ENCODE measurements at regions not wholly inside any gene's neighbourhood (a gene's known extent, or its start where the extent isn't known, plus 50 kb on each side); places are given as distances from the start of the nearest gene placed in this dataset.

DNA sequence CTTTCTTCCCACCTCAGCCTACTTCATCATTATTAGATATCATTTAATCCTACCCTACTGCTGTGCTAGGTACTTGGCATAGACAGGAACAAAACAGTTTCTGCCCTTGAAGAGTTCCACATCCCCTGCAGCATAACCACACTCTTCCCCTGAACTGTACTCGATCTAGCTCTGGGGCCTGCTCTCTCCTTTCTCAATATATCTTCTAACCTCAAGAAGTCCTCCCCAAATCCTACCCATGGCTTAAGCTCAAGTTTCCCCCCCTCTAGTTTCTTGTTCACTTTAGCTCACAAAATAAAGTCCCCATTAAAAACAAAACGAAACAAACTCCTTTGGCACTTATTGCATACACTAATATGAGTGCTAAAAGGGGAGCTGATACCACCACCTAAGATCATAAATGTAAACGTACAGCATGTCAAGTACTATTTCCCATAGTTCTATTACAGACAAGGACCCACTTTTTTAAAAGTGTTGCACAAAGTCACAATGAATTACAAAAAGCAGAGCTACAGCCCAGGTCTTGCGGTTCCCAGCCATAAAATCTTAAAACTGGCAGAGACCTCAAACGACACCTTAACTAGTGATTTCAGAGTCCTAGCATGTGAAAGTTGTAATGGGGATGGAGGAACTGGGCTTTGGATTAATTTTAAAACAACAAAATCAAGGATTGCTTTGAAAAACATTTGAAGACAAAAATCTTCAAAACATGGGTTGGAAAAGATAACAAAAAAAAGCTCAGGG, 80.7 kb downstream of the PTPDC1 start:
- peak overlapping the region; percentile 48 for H3K4me3 ChIP-seq (ENCODE audit: insufficient read depth, low read length, poor library complexity, severe bottlenecking)
- TF ChIP-seq EZH2phosphoT487 (conservative IDR thresholded peaks at IDR 0.05; ENCODE audit: low read length) (no peak), CTCF (IDR thresholded peaks at IDR 0.05; ENCODE audit: insufficient read depth, low read length, poor library complexity, severe bottlenecking) (no peak)
- H3K4me2 ChIP-seq (ENCODE audit: low read depth, low read length, poor library complexity, severe bottlenecking): peak overlapping the region; percentile 76
- H3K9me2 ChIP-seq (replicated peaks; ENCODE audit: insufficient read depth, low read length): no peaks in the 10 kb centered on the region
- no peaks in the 10 kb centered on the region for H3K27me3 ChIP-seq (ENCODE audit: low read length)
- H3K9ac ChIP-seq (ENCODE audit: low read length): peak overlapping the region; percentile 57
- H3K36me3 ChIP-seq (ENCODE audit: low read length): peaks cover 9% of the 10 kb centered on the region
- peaks cover 15% of the 10 kb centered on the region; the same call in 1 of the 2 replicates for H3F3A ChIP-seq (ENCODE audit: insufficient read depth)
- H3K27ac ChIP-seq (ENCODE audit: low read depth, low read length): no peak overlapping the region
- H3K79me2 ChIP-seq (ENCODE audit: insufficient read depth, low read length): peaks cover 32% of the 10 kb centered on the region
- no peaks in the 10 kb centered on the region for H3K9me3 ChIP-seq (ENCODE audit: insufficient read depth, low read length)
- H4K20me1 ChIP-seq (ENCODE audit: low read depth, low read length): peaks cover 29% of the 10 kb centered on the region
- peak overlapping the region; percentile 64 for H2AFZ ChIP-seq (ENCODE audit: low read depth, low read length, severe bottlenecking)

GRCh38 chr9:94165592-94166235, 81.5 kb downstream of the PTPDC1 start:
- Histone ChIP-seq H3K4me2 (ENCODE audit: low read depth, low read length, poor library complexity, severe bottlenecking) (peak overlapping the region; percentile 76), H3K27ac (ENCODE audit: low read depth, low read length) (peak overlapping the region; percentile 94), H3K9ac (ENCODE audit: low read length) (peak overlapping the region; percentile 98), H3K27me3 (ENCODE audit: low read length) (no peaks in the 10 kb centered on the region), H3K4me3 (ENCODE audit: insufficient read depth, low read length, poor library complexity, severe bottlenecking) (peak overlapping the region; percentile 87), H3F3A (ENCODE audit: insufficient read depth) (peaks cover 16% of the 10 kb centered on the region; the same call in 1 of the 2 replicates), H3K9me2 (replicated peaks; ENCODE audit: insufficient read depth, low read length) (no peaks in the 10 kb centered on the region), H3K9me3 (ENCODE audit: insufficient read depth, low read length) (no peaks in the 10 kb centered on the region), H3K79me2 (ENCODE audit: insufficient read depth, low read length) (peaks cover 39% of the 10 kb centered on the region), H3K36me3 (ENCODE audit: low read length) (peaks cover 13% of the 10 kb centered on the region), H4K20me1 (ENCODE audit: low read depth, low read length) (peaks cover 36% of the 10 kb centered on the region), H2AFZ (ENCODE audit: low read depth, low read length, severe bottlenecking) (peak overlapping the region; percentile 64)
- no peak for TF ChIP-seq CTCF (IDR thresholded peaks at IDR 0.05; ENCODE audit: insufficient read depth, low read length, poor library complexity, severe bottlenecking)
- TF ChIP-seq EZH2phosphoT487 (conservative IDR thresholded peaks at IDR 0.05; ENCODE audit: low read length): no peak

DNA sequence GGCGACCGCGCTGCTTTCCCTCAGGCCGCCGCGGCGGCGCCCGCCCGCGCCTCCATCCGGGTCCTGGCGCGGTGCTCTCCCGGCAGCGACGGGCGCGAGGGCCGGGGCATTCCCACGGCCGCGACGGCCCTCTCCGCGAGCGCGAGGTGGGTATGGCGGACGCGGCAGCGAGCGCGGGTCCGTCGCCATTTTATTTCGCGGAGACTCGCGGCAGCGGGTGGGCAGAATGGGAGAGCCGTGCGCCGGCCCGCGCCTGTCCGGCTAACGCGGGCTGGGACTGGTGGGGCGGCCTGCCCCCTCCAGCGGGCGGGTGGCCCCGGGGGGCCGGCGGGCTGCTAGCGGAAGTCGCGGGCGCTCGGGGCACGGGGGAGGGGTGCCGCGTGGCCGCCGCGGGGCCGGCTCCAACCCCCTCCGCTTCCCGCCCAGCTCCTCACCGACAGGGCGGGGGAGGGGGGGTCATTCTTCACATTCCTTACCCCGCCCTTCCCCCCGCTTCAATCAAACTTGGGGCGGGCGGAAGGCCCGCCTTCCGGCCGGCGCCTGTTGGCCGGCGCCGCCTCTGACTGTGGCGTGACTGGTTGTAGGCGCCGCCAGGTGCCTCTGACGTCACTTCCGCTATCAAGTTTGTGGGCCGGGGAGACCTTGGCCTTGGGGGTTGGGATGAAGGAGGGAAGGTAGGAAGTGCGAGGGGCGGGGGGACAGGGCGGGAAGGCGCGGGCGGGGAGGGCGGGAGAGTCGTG, 82.1 kb downstream of the PTPDC1 start:
- peaks cover 16% of the 10 kb centered on the region; the same call in 1 of the 2 replicates for H3F3A ChIP-seq (ENCODE audit: insufficient read depth)
- H4K20me1 ChIP-seq (ENCODE audit: low read depth, low read length): peaks cover 39% of the 10 kb centered on the region
- H3K27ac ChIP-seq (ENCODE audit: low read depth, low read length): peak overlapping the region; percentile 94
- H3K79me2 ChIP-seq (ENCODE audit: insufficient read depth, low read length): peaks cover 46% of the 10 kb centered on the region
- no peaks in the 10 kb centered on the region for H3K27me3 ChIP-seq (ENCODE audit: low read length)
- H3K36me3 ChIP-seq (ENCODE audit: low read length): peaks cover 16% of the 10 kb centered on the region
- TF ChIP-seq EZH2phosphoT487 (conservative IDR thresholded peaks at IDR 0.05; ENCODE audit: low read length): no peak
- no peak for TF ChIP-seq CTCF (IDR thresholded peaks at IDR 0.05; ENCODE audit: insufficient read depth, low read length, poor library complexity, severe bottlenecking)
- peak overlapping the region; percentile 98 for H3K9ac ChIP-seq (ENCODE audit: low read length)
- no peaks in the 10 kb centered on the region for H3K9me2 ChIP-seq (replicated peaks; ENCODE audit: insufficient read depth, low read length)
- H3K4me2 ChIP-seq (ENCODE audit: low read depth, low read length, poor library complexity, severe bottlenecking): peak overlapping the region; percentile 49
- no peaks in the 10 kb centered on the region for H3K9me3 ChIP-seq (ENCODE audit: insufficient read depth, low read length)
- H2AFZ ChIP-seq (ENCODE audit: low read depth, low read length, severe bottlenecking): no peak overlapping the region
- peak overlapping the region; percentile 96 for H3K4me3 ChIP-seq (ENCODE audit: insufficient read depth, low read length, poor library complexity, severe bottlenecking)
